Ishikawa (cell line): ENCODE measurements at regions not wholly inside any gene's neighbourhood (a gene's known extent, or its start where the extent isn't known, plus 50 kb on each side); places are given as distances from the start of the nearest gene placed in this dataset.

ENCODE experiments used
- CEBPB ChIP-seq: IDR thresholded peaks from 2 replicates; pipeline ENCODE4 v1.6.1; 2012
- CREB1 ChIP-seq: IDR thresholded peaks from 2 replicates; pipeline ENCODE4 v1.6.1; 2012; ENCODE audit warnings: low read depth
- EGR1 ChIP-seq: IDR thresholded peaks from 2 replicates; pipeline ENCODE4 v1.6.1; 2012
- EP300 ChIP-seq: IDR thresholded peaks from 2 replicates; pipeline ENCODE4 v1.6.1; 2012; ENCODE audit warnings: borderline replicate concordance
- FOXM1 ChIP-seq: IDR thresholded peaks from 2 replicates; pipeline ENCODE4 v1.6.1; 2012; ENCODE audit warnings: low read depth, borderline replicate concordance
- NFIC ChIP-seq: IDR thresholded peaks from 2 replicates; pipeline ENCODE4 v1.6.1; 2012
- RAD21 ChIP-seq: IDR thresholded peaks from 2 replicates; pipeline ENCODE4 v1.6.1; 2012; ENCODE audit warnings: low read depth
- TAF1 ChIP-seq: IDR thresholded peaks from 2 replicates; pipeline ENCODE4 v1.6.1; 2012; ENCODE audit warnings: low read depth, mild to moderate bottlenecking
- TCF12 ChIP-seq: IDR thresholded peaks from 2 replicates; pipeline ENCODE4 v1.6.1; 2012; ENCODE audit warnings: low read depth
- TEAD4 ChIP-seq: IDR thresholded peaks from 2 replicates; pipeline ENCODE4 v1.6.1; 2012
- USF1 ChIP-seq: IDR thresholded peaks from 2 replicates; pipeline ENCODE4 v1.6.1; 2012
- YY1 ChIP-seq: IDR thresholded peaks from 2 replicates; pipeline ENCODE4 v1.6.1; 2012; ENCODE audit warnings: low read depth
- ZBTB7A ChIP-seq: IDR thresholded peaks from 2 replicates; pipeline ENCODE4 v1.6.1; 2012; ENCODE audit warnings: low read depth
- TF ChIP-seq, protein P1 (sequence below): IDR thresholded peaks from 2 replicates; pipeline ENCODE4 v1.6.1; 2012; ENCODE audit warnings: low read depth, mild to moderate bottlenecking
- TF ChIP-seq, protein P2 (sequence below): IDR thresholded peaks from 2 replicates; pipeline ENCODE4 v1.6.1; 2012

GRCh38 chr10:28806488-28806941 is 129.2 kb downstream of the BAMBI start:
- TF ChIP-seq CREB1 (no peak), TEAD4 (no peak), NFIC (no peak), RAD21 (no peak), TCF12 (no peak), EP300 (no peak), EGR1 (no peak), TAF1 (no peak), ZBTB7A (no peak), FOXM1 (no peak), CEBPB (no peak), USF1 (no peak), YY1 (no peak)
- TF ChIP-seq, protein P1, sequence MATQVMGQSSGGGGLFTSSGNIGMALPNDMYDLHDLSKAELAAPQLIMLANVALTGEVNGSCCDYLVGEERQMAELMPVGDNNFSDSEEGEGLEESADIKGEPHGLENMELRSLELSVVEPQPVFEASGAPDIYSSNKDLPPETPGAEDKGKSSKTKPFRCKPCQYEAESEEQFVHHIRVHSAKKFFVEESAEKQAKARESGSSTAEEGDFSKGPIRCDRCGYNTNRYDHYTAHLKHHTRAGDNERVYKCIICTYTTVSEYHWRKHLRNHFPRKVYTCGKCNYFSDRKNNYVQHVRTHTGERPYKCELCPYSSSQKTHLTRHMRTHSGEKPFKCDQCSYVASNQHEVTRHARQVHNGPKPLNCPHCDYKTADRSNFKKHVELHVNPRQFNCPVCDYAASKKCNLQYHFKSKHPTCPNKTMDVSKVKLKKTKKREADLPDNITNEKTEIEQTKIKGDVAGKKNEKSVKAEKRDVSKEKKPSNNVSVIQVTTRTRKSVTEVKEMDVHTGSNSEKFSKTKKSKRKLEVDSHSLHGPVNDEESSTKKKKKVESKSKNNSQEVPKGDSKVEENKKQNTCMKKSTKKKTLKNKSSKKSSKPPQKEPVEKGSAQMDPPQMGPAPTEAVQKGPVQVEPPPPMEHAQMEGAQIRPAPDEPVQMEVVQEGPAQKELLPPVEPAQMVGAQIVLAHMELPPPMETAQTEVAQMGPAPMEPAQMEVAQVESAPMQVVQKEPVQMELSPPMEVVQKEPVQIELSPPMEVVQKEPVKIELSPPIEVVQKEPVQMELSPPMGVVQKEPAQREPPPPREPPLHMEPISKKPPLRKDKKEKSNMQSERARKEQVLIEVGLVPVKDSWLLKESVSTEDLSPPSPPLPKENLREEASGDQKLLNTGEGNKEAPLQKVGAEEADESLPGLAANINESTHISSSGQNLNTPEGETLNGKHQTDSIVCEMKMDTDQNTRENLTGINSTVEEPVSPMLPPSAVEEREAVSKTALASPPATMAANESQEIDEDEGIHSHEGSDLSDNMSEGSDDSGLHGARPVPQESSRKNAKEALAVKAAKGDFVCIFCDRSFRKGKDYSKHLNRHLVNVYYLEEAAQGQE: no peak
- TF ChIP-seq, protein P2, sequence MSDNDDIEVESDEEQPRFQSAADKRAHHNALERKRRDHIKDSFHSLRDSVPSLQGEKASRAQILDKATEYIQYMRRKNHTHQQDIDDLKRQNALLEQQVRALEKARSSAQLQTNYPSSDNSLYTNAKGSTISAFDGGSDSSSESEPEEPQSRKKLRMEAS: no peak

- TF ChIP-seq TCF12 (no peak), RAD21 (no peak), FOXM1 (no peak), EP300 (no peak), TAF1 (no peak), USF1 (no peak), CEBPB (no peak), TEAD4 (no peak), ZBTB7A (no peak), NFIC (no peak), CREB1 (no peak), YY1 (no peak), EGR1 (no peak)
- TF ChIP-seq, protein P2: no peak
- TF ChIP-seq, protein P1: no peak
These were observed 129.8 kb downstream of the BAMBI start for GRCh38 chr10:28806951-28807759.

DNA sequence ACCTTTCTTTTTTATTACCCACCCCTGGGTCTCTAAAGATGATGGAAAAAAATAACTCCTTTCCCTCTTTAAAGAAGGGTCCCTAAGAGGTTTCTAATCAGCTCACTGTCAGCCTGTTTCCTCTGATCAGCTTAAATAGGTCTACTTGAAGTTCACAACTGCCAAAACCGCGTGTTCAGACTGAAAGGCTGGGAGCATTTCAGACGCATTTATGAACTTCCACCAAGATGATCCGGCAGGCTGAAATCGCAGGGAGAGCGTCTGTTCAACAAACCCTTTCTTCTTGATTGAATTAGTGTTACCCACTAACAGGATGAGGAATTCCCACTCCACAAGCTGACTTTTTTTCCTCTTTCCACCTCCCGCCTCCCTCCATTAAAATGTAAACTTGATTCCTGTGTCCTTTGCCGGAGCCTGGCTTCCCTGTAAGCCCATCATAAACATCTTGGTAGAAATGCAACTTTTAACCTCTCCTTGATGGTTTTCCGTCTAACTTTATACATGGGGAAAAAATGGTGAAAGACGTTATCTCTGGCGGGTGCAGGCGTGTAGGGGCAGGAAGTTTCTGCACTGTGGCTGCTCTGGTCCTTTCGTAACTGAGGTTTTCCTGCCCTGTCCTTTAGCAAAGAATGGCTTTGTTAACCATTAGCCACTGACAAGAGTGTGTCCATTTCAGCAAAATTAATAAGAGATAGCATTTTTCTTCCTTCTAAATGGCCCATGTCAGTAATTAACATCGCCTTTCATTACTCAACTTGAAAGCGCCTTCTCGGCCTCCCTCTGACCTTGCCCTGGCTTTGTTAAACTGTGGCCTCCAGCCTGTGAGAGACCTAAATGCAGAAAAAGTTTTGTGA is 130.7 kb downstream of the BAMBI start:
- no peak for TF ChIP-seq NFIC
- no peak for TF ChIP-seq EP300
- no peak for TF ChIP-seq FOXM1
- TF ChIP-seq, protein P2: no peak
- TF ChIP-seq CEBPB: no peak

DNA sequence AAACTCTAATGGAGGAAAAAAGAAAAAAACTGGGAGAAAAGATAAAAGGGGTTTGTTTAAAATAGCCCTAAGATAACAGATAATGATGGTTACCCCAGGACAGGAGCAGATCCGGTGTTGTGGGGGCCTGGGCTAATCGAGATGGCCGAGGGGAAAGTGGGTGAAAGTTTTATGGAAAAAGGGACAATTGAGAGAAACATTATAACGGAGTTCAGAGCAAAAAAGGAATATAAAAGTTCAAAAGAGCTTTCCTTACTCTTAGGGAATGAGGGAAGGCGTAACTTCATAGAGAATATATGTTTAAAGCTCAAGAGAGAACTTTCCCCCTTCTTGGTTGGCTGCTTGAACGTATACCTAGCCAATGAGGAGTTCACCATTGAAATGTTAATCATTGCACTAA is 131.4 kb downstream of the BAMBI start:
- TF ChIP-seq TAF1 (no peak), CREB1 (no peak)
- TF ChIP-seq, protein P2: no peak
